ENCODE measurements at regions not wholly inside any gene's neighbourhood (a gene's known extent, or its start where the extent isn't known, plus 50 kb on each side); places are given as distances from the start of the nearest gene placed in this dataset.

GRCh38 chr5:72559866-72560766 is 52.9 kb upstream of the ZNF366 start:
- no peak for DNase-seq (ENCODE audit: extremely low spot score, insufficient read length, low read depth)
- no peak for FAIRE-seq

GRCh38 chr5:72558383-72558782 is 51.2 kb upstream of the ZNF366 start:
- no peak for DNase-seq (ENCODE audit: extremely low spot score, insufficient read length, low read depth)
- no peak for FAIRE-seq

- FAIRE-seq (no peak), DNase-seq (ENCODE audit: extremely low spot score, insufficient read length, low read depth) (no peak)
Measured at GRCh38 chr5:72558046-72558336, 50.8 kb upstream of the ZNF366 start.

- no peak for DNase-seq (ENCODE audit: extremely low spot score, insufficient read length, low read depth)
- FAIRE-seq: no peak
Measured at GRCh38 chr5:72557167-72558045, 50.2 kb upstream of the ZNF366 start.
